HepG2 (cell line): ENCODE measurements at regions not wholly inside any gene's neighbourhood (a gene's known extent, or its start where the extent isn't known, plus 50 kb on each side); places are given as distances from the start of the nearest gene placed in this dataset.

Experiments
- ARNTL ChIP-seq: sonication (generic); formaldehyde crosslinking; IDR thresholded peaks from 2 replicates; pipeline ENCODE4 v1.4.0; 2020; ENCODE audit warnings: mild to moderate bottlenecking, missing genetic modification reagents
- BCL3 ChIP-seq: sonication (generic); formaldehyde crosslinking; IDR thresholded peaks from 2 replicates; pipeline ENCODE4 v1.5.1; 2020; ENCODE audit warnings: mild to moderate bottlenecking, missing genetic modification reagents, moderate library complexity
- CHD2 ChIP-seq: IDR thresholded peaks from 2 replicates; pipeline ENCODE4 v1.6.1; 2011; ENCODE audit warnings: low read depth, low read length, improper control_type of control experiment
- IRF2 ChIP-seq: IDR thresholded peaks from 2 replicates; pipeline ENCODE4 v1.6.1; 2018; ENCODE audit warnings: missing genetic modification reagents, missing compliant biosample characterization
- MNT ChIP-seq: fragments of 450-650 bp; IDR thresholded peaks from 2 replicates; pipeline ENCODE4 v1.6.1; 2016
- NFIB ChIP-seq: sonication (generic); formaldehyde crosslinking; IDR thresholded peaks from 2 replicates; pipeline ENCODE4 v1.9.0; 2021; ENCODE audit warnings: missing genetic modification reagents, mild to moderate bottlenecking, borderline replicate concordance
- RARA ChIP-seq: IDR thresholded peaks from 2 replicates; pipeline ENCODE4 v1.6.1; 2016; ENCODE audit warnings: missing genetic modification reagents, missing compliant biosample characterization
- SALL1 ChIP-seq: sonication (generic); formaldehyde crosslinking; IDR thresholded peaks from 2 replicates; pipeline ENCODE4 v1.8.0; 2022; ENCODE audit warnings: mild to moderate bottlenecking, missing genetic modification reagents
- SMARCE1 ChIP-seq: fragments of 450-650 bp; IDR thresholded peaks from 2 replicates; pipeline ENCODE4 v1.6.1; 2017; ENCODE audit warnings: borderline replicate concordance
- TFDP1 ChIP-seq: IDR thresholded peaks from 2 replicates; pipeline ENCODE4 v1.6.1; 2016; ENCODE audit warnings: missing compliant biosample characterization, missing genetic modification reagents, borderline replicate concordance
- TIGD3 ChIP-seq: sonication (generic); formaldehyde crosslinking; IDR thresholded peaks from 2 replicates; pipeline ENCODE4 v1.5.1; 2020; ENCODE audit warnings: mild to moderate bottlenecking, missing genetic modification reagents, borderline replicate concordance
- ZNF17 ChIP-seq: sonication (generic); formaldehyde crosslinking; IDR thresholded peaks from 2 replicates; pipeline ENCODE4 v1.5.0; 2020; ENCODE audit warnings: mild to moderate bottlenecking, missing genetic modification reagents
- ZNF180 ChIP-seq: sonication (generic); formaldehyde crosslinking; IDR thresholded peaks from 2 replicates; pipeline ENCODE4 v1.4.0; 2020; ENCODE audit warnings: low read depth, missing genetic modification reagents, borderline replicate concordance
- ZNF280B ChIP-seq: sonication (generic); formaldehyde crosslinking; IDR thresholded peaks from 2 replicates; pipeline ENCODE4 v1.5.0; 2020; ENCODE audit warnings: missing genetic modification reagents, mild to moderate bottlenecking, borderline replicate concordance
- ZNF563 ChIP-seq: sonication (generic); formaldehyde crosslinking; IDR thresholded peaks from 2 replicates; pipeline ENCODE4 v1.8.0; 2022; ENCODE audit warnings: mild to moderate bottlenecking, moderate library complexity, missing genetic modification reagents
- ZNF710 ChIP-seq: sonication (generic); formaldehyde crosslinking; IDR thresholded peaks from 2 replicates; pipeline ENCODE4 v1.5.0; 2020; ENCODE audit warnings: mild to moderate bottlenecking, missing genetic modification reagents, borderline replicate concordance
- ZNF83 ChIP-seq: sonication (generic); formaldehyde crosslinking; IDR thresholded peaks from 2 replicates; pipeline ENCODE4 v1.4.0; 2020; ENCODE audit warnings: missing genetic modification reagents, mild to moderate bottlenecking, borderline replicate concordance
- ZNF878 ChIP-seq: sonication (generic); formaldehyde crosslinking; IDR thresholded peaks from 2 replicates; pipeline ENCODE4 v1.8.1; 2023; ENCODE audit warnings: mild to moderate bottlenecking, missing genetic modification reagents, moderate library complexity

- TF ChIP-seq NFIB (no peak), ZNF83 (CRISPR knock-in tag) (no peak), RARA (CRISPR knock-in tag) (peak; percentile 40; the same call in 1 of the 2 replicates), MNT (no peak), ZNF180 (CRISPR knock-in tag) (no peak), CHD2 (no peak), SMARCE1 (no peak), ZNF280B (no peak), ZNF17 (CRISPR knock-in tag) (no peak), ZNF878 (CRISPR knock-in tag) (no peak), BCL3 (CRISPR knock-in tag) (no peak), ZNF563 (CRISPR knock-in tag) (no peak), ARNTL (no peak), IRF2 (CRISPR knock-in tag) (no peak), SALL1 (CRISPR knock-in tag) (peak; percentile 21; the same call in 1 of the 2 replicates), TIGD3 (CRISPR knock-in tag) (no peak), TFDP1 (CRISPR knock-in tag) (no peak), ZNF710 (no peak; the same call in 1 of the 2 replicates)
Measured at GRCh38 chr21:43274022-43274945, 105.5 kb downstream of the CRYAA start (continued).
